OCI-LY7 (cell line): ENCODE measurements at regions not wholly inside any gene's neighbourhood (a gene's known extent, or its start where the extent isn't known, plus 50 kb on each side); places are given as distances from the start of the nearest gene placed in this dataset.

Experiments used
- BruUV-seq: library from RNA; stranded (reverse); fragments of 400-500 nt; replicated peaks from 2 replicates; lab custom pipeline; 2021; lab: Mats Ljungman, UMichigan
- CTCF ChIA-PET: fragments of 300-600 bp; sonication (Branson Sonifier 250); formaldehyde crosslinking; loops from one replicate; lab custom pipeline; 2022; ENCODE audit warnings: antibody characterized with exemption; ENCODE audit not compliant: unreplicated experiment; lab: Charles Lee
- POLR2A ChIA-PET: fragments of 300-600 bp; sonication (Branson Sonifier 250); formaldehyde crosslinking; loops from one replicate; lab custom pipeline; 2022; ENCODE audit warnings: antibody characterized with exemption; lab: Charles Lee
- DNase-seq: peaks from one replicate; pipeline ENCODE4 v3.0.0-alpha.2; 2015; ENCODE audit warnings: low spot score
- H2AFZ ChIP-seq: fragments of 200-600 bp; sonication (generic), shearing (Covaris generic); 2 replicates; pipeline ENCODE4 v1.6.1; 2014; ENCODE audit warnings: mild to moderate bottlenecking, antibody characterized with exemption, low read length, moderate library complexity
- H3K27ac ChIP-seq: fragments of 200-600 bp; sonication (generic); 2 replicates; pipeline ENCODE4 v1.5.1; 2014; ENCODE audit warnings: mixed run types, low read depth, mild to moderate bottlenecking, moderate library complexity, low read length, inconsistent platforms; ENCODE audit not compliant: poor library complexity, severe bottlenecking
- H3K36me3 ChIP-seq: fragments of 200-600 bp; sonication (generic); 2 replicates; pipeline ENCODE4 v1.6.1; 2014; ENCODE audit warnings: mild to moderate bottlenecking, antibody characterized with exemption, low read length, moderate library complexity, mixed read lengths; ENCODE audit not compliant: insufficient read depth
- H3K4me1 ChIP-seq: fragments of 200-600 bp; sonication (generic); 2 replicates; pipeline ENCODE4 v1.5.1; 2014; ENCODE audit warnings: mild to moderate bottlenecking, low read length; ENCODE audit not compliant: insufficient read depth, poor library complexity, severe bottlenecking
- H3K4me2 ChIP-seq: fragments of 200-600 bp; sonication (generic); 2 replicates; pipeline ENCODE4 v1.6.1; 2014; ENCODE audit warnings: mild to moderate bottlenecking, low read length
- H3K4me3 ChIP-seq: fragments of 200-600 bp; sonication (generic); 2 replicates; pipeline ENCODE4 v1.5.1; 2014; ENCODE audit warnings: mild to moderate bottlenecking, low read depth, low read length; ENCODE audit not compliant: poor library complexity, severe bottlenecking
- H3K79me2 ChIP-seq: fragments of 200-600 bp; sonication (generic); 2 replicates; pipeline ENCODE4 v1.6.1; 2016; ENCODE audit warnings: low read depth, mild to moderate bottlenecking, low read length, moderate library complexity, mixed read lengths; ENCODE audit not compliant: insufficient read depth
- H3K9me2 ChIP-seq: fragments of 200-600 bp; sonication (generic); 2 replicates; pipeline ENCODE4 v1.6.1; 2016; ENCODE audit warnings: mild to moderate bottlenecking, low read length, mixed read lengths; ENCODE audit not compliant: insufficient read depth
- H3K9me3 ChIP-seq: fragments of 200-600 bp; sonication (generic); 2 replicates; pipeline ENCODE4 v1.6.1; 2014; ENCODE audit warnings: mild to moderate bottlenecking, mixed run types, low read length, mixed read lengths
- H4K20me1 ChIP-seq: fragments of 200-600 bp; sonication (generic); 2 replicates; pipeline ENCODE4 v1.6.1; 2014; ENCODE audit warnings: mild to moderate bottlenecking, antibody characterized with exemption, low read length, moderate library complexity, mixed read lengths; ENCODE audit not compliant: insufficient read depth
- EZH2phosphoT487 ChIP-seq: fragments of 200-600 bp; sonication (generic); IDR thresholded peaks from 2 replicates; pipeline ENCODE4 v1.6.1; 2018; ENCODE audit warnings: low read depth, borderline replicate concordance, mild to moderate bottlenecking, mixed run types, antibody characterized with exemption, low read length, moderate library complexity, mixed read lengths
- intact Hi-C: fragments of 100-400 bp; cut with micrococcal nuclease; formaldehyde crosslinking; loops from one replicate; pipeline ENCODE4 v1.10.0; 2022; ENCODE audit not compliant: unreplicated experiment
- TF ChIP-seq, protein P1 (sequence below): fragments of 200-600 bp; sonication (generic); conservative IDR thresholded peaks from 2 replicates; pipeline ENCODE4 v1.5.1; 2014; ENCODE audit warnings: mild to moderate bottlenecking, antibody characterized with exemption, low read length, moderate library complexity, mixed read lengths

GRCh38 chr11:13205486-13205885 lies 72.1 kb upstream of the BMAL1 start:
- TF ChIP-seq, protein P1, sequence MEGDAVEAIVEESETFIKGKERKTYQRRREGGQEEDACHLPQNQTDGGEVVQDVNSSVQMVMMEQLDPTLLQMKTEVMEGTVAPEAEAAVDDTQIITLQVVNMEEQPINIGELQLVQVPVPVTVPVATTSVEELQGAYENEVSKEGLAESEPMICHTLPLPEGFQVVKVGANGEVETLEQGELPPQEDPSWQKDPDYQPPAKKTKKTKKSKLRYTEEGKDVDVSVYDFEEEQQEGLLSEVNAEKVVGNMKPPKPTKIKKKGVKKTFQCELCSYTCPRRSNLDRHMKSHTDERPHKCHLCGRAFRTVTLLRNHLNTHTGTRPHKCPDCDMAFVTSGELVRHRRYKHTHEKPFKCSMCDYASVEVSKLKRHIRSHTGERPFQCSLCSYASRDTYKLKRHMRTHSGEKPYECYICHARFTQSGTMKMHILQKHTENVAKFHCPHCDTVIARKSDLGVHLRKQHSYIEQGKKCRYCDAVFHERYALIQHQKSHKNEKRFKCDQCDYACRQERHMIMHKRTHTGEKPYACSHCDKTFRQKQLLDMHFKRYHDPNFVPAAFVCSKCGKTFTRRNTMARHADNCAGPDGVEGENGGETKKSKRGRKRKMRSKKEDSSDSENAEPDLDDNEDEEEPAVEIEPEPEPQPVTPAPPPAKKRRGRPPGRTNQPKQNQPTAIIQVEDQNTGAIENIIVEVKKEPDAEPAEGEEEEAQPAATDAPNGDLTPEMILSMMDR, result no peak
- no peak for TF ChIP-seq EZH2phosphoT487
- H2AFZ ChIP-seq, result no peak overlapping the region
- intact Hi-C loops, result no loop called here
- ChIA-PET POLR2A (no interaction called here), CTCF (no interaction called here)
- no peak overlapping the region for H3K4me2 ChIP-seq
- H3K36me3 ChIP-seq, result no peaks in the 10 kb centered on the region
- peaks cover 6% of the 10 kb centered on the region; the same call in 1 of the 2 replicates for H3K9me3 ChIP-seq
- no TSS peak for BruUV-seq
- no peaks in the 10 kb centered on the region for H4K20me1 ChIP-seq
- H3K27ac ChIP-seq, result no peak overlapping the region
- DNase-seq, result no peak
- H3K79me2 ChIP-seq, result no peaks in the 10 kb centered on the region
- H3K4me3 ChIP-seq, result no peak overlapping the region
- H3K4me1 ChIP-seq, result no peaks in the 10 kb centered on the region
- H3K9me2 ChIP-seq, result no peaks in the 10 kb centered on the region

GRCh38 chr11:13206086-13206640 lies 71.4 kb upstream of the BMAL1 start:
- H3K27ac ChIP-seq, result no peak overlapping the region
- H2AFZ ChIP-seq, result no peak overlapping the region
- H3K4me3 ChIP-seq, result no peak overlapping the region
- no peaks in the 10 kb centered on the region for H3K36me3 ChIP-seq
- no peaks in the 10 kb centered on the region for H4K20me1 ChIP-seq
- DNase-seq, result no peak
- TF ChIP-seq, protein P1, result no peak
- TF ChIP-seq EZH2phosphoT487, result no peak
- peaks cover 6% of the 10 kb centered on the region; the same call in 1 of the 2 replicates for H3K9me3 ChIP-seq
- intact Hi-C loops, result no loop called here
- H3K9me2 ChIP-seq, result no peaks in the 10 kb centered on the region
- ChIA-PET POLR2A (no interaction called here), CTCF (no interaction called here)
- H3K4me1 ChIP-seq, result no peaks in the 10 kb centered on the region
- no peaks in the 10 kb centered on the region for H3K79me2 ChIP-seq
- no TSS peak for BruUV-seq
- no peak overlapping the region for H3K4me2 ChIP-seq

GRCh38 chr11:13207270-13207664 lies 70.3 kb upstream of the BMAL1 start:
- POLR2A ChIA-PET, result no interaction called here
- Histone ChIP-seq H2AFZ (no peak overlapping the region), H3K9me2 (no peaks in the 10 kb centered on the region), H3K36me3 (no peaks in the 10 kb centered on the region), H3K27ac (no peak overlapping the region), H3K4me2 (no peak overlapping the region), H4K20me1 (no peaks in the 10 kb centered on the region), H3K4me1 (no peaks in the 10 kb centered on the region), H3K4me3 (no peak overlapping the region), H3K79me2 (no peaks in the 10 kb centered on the region), H3K9me3 (no peaks in the 10 kb centered on the region)
- no peak for DNase-seq
- no TSS peak for BruUV-seq
- intact Hi-C loops, result no loop called here
- TF ChIP-seq EZH2phosphoT487, result no peak
- TF ChIP-seq, protein P1, result no peak
- CTCF ChIA-PET, result no interaction called here
